ENCODE measurements at regions not wholly inside any gene's neighbourhood (a gene's known extent, or its start where the extent isn't known, plus 50 kb on each side); places are given as distances from the start of the nearest gene placed in this dataset.
"Not testable (repeated sequence)": the region's sequence is repeated elsewhere in the genome, so short reads cannot be mapped to it uniquely, and the experiment has no call there.

GRCh38 chr5:111819028-111819427 lies 62.0 kb upstream of the NREP start:
- not testable (repeated sequence) for DNase-seq (ENCODE audit: low read depth)

- no peak for DNase-seq (ENCODE audit: low read depth)
Measured at GRCh38 chr5:111813537-111813936, 56.5 kb upstream of the NREP start.

- no peak for DNase-seq (ENCODE audit: low read depth)
Measured at GRCh38 chr5:111810112-111810511, 53.1 kb upstream of the NREP start.

All from fibroblast of the conjunctiva (primary cell).